ENCODE measurements at regions not wholly inside any gene's neighbourhood (a gene's known extent, or its start where the extent isn't known, plus 50 kb on each side); places are given as distances from the start of the nearest gene placed in this dataset.
"Not testable (repeated sequence)": the region's sequence is repeated elsewhere in the genome, so short reads cannot be mapped to it uniquely, and the experiment has no call there.

DNA sequence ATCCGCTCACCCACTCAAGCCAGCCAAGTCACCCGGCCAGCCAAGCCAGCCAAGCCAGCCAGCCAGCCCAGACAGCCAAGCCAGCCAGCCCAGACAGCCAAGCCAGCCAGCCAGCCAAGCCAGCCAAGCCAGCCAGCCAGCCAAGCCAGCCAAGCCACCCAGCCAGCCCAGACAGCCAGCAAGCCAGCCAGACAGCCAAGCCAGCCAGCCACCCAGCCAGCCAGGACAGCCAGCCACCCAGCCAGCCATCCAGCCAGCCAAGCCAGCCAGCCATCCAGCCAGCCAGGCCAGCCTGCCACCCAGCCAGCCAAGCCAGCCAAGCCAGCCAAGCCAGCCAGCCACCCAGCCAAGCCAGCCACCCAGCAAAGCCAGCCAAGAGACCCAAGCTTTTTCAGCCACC is 316.8 kb upstream of the PLGLB2 start:
- POLR2A ChIA-PET; H3K36me3 ChIP-seq (ENCODE audit: control insufficient read depth in 4 of 4, insufficient read depth in 4 of 4, low read length in 3 of 4); DNase-seq; H3K9me3 ChIP-seq (ENCODE audit: control extremely low read depth in 1 of 5, control insufficient read depth in 4 of 5, insufficient read depth in 2 of 5, low read depth in 1 of 5, low read length in 4 of 5); CTCF ChIA-PET; H3K27me3 ChIP-seq (replicated peaks in 2 of 5; ENCODE audit: control insufficient read depth in 4 of 5, insufficient read depth in 5 of 5, low read length in 4 of 5); H3K4me1 ChIP-seq (ENCODE audit: control extremely low read depth in 1 of 4, control insufficient read depth in 4 of 4, insufficient read depth in 4 of 4, low read length in 3 of 4); H3K4me3 ChIP-seq (ENCODE audit: control insufficient read depth in 1 of 7, extremely low read depth in 1 of 7, insufficient read depth in 4 of 7, low read depth in 2 of 7, low read length in 6 of 7); H3K27ac ChIP-seq (ENCODE audit: insufficient read depth in 1 of 2, low read depth in 1 of 2, low read length in 2 of 2, poor library complexity in 1 of 2, severe bottlenecking in 2 of 2): not testable (repeated sequence)
- WGBS (ENCODE audit: insufficient coverage): no CpG with 5 or more reads among the region's 2 CpGs

DNA sequence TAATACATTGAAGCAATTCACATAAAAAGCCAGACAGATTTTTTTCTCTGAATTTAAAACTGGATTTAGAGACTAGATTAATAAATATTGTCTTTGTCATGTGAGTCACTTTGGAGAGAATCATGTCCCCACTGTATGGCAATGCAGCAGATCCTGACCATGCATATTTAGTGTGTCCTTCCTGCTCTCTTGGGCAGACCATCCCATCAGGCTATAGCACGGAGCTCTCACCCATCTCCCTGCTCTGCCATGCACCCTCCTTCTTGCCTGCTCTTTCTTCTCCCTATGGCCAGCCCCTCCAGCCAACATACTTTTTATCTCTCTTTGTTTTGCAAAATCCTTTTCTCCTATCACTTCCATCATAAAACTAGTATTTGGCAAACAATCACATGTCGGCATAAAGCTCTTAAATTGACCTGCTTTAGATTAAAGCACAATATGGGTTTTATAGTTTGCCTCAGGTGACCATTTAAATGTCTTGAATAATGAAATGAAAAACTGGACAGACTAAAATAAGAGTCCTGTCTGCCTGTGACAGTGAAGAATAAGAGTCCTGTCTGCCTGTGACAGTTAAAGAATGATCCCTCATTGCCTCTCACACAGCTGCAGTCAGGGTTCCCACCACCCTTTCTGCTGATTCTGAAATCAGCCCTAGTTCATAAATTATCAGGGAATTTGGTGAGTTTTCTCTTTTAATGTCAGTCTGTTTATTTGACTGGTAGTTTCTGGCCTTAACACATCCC is 315.0 kb upstream of the PLGLB2 start:
- CTCF ChIA-PET; H3K36me3 ChIP-seq (ENCODE audit: control insufficient read depth in 4 of 4, insufficient read depth in 4 of 4, low read length in 3 of 4); POLR2A ChIA-PET; H3K9me3 ChIP-seq (ENCODE audit: control extremely low read depth in 1 of 5, control insufficient read depth in 4 of 5, insufficient read depth in 2 of 5, low read depth in 1 of 5, low read length in 4 of 5); H3K4me3 ChIP-seq (ENCODE audit: control insufficient read depth in 1 of 7, extremely low read depth in 1 of 7, insufficient read depth in 4 of 7, low read depth in 2 of 7, low read length in 6 of 7); H3K27ac ChIP-seq (ENCODE audit: insufficient read depth in 1 of 2, low read depth in 1 of 2, low read length in 2 of 2, poor library complexity in 1 of 2, severe bottlenecking in 2 of 2); H3K4me1 ChIP-seq (ENCODE audit: control extremely low read depth in 1 of 4, control insufficient read depth in 4 of 4, insufficient read depth in 4 of 4, low read length in 3 of 4); DNase-seq; H3K27me3 ChIP-seq (replicated peaks in 2 of 5; ENCODE audit: control insufficient read depth in 4 of 5, insufficient read depth in 5 of 5, low read length in 4 of 5): not testable (repeated sequence)
- WGBS (ENCODE audit: insufficient coverage): no CpG with 5 or more reads among the region's 2 CpGs

DNA sequence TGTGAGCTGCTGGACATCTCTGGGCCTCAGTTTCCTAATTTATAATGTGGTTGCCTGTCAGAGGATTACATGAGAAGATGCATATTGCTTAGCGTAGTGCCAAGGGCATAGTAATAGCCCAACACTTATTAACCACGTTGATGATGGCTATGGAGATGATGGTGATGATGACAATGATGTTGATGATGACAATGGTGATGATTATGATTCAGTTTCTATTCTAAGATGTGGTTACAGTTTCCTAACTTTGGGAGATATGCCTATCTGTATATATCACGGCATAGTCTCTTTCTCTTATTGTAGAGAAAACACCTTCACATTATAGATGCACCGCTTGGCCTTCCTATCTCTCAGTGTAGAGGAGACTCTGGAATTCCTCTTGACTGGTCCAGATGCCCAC is 311.9 kb upstream of the PLGLB2 start:
- H3K27ac ChIP-seq (ENCODE audit: insufficient read depth in 1 of 2, low read depth in 1 of 2, low read length in 2 of 2, poor library complexity in 1 of 2, severe bottlenecking in 2 of 2); H3K4me1 ChIP-seq (ENCODE audit: control extremely low read depth in 1 of 4, control insufficient read depth in 4 of 4, insufficient read depth in 4 of 4, low read length in 3 of 4); H3K4me3 ChIP-seq (ENCODE audit: control insufficient read depth in 1 of 7, extremely low read depth in 1 of 7, insufficient read depth in 4 of 7, low read depth in 2 of 7, low read length in 6 of 7); H3K27me3 ChIP-seq (replicated peaks in 2 of 5; ENCODE audit: control insufficient read depth in 4 of 5, insufficient read depth in 5 of 5, low read length in 4 of 5); POLR2A ChIA-PET; H3K36me3 ChIP-seq (ENCODE audit: control insufficient read depth in 4 of 4, insufficient read depth in 4 of 4, low read length in 3 of 4); H3K9me3 ChIP-seq (ENCODE audit: control extremely low read depth in 1 of 5, control insufficient read depth in 4 of 5, insufficient read depth in 2 of 5, low read depth in 1 of 5, low read length in 4 of 5); DNase-seq; CTCF ChIA-PET: not testable (repeated sequence)
- WGBS (ENCODE audit: insufficient coverage): no CpG with 5 or more reads among the region's 4 CpGs

DNA sequence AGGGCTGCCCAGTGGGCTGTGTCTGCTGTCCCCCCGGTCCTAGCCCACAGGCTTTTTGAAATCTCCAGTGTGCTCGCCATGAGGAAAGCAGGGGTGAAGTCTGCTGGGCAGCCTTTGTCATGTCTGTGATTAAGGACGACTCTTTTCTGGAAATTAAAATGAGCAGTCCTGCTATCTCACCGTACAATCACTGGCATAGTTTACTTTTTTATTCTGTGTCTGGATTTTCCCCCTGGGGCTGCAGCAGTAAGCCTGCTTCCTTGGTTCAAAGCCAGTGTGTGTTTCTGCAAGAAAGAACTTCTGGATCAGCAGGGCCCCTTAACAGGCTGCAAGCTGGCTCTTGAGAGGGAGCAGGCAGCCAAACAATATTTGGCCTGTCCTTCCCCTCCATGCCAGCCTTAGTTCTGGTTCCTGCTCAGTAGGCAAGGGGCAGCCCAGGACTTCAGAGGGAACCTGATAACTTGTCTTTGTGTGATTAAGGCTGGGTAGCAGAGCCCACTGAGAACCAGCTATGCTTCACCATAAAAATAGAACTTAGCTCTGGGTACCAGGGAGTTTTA is 310.1 kb upstream of the PLGLB2 start:
- POLR2A ChIA-PET, CTCF ChIA-PET: not testable (repeated sequence)
- no CpG with 5 or more reads among the region's 4 CpGs for WGBS (ENCODE audit: insufficient coverage)

DNA sequence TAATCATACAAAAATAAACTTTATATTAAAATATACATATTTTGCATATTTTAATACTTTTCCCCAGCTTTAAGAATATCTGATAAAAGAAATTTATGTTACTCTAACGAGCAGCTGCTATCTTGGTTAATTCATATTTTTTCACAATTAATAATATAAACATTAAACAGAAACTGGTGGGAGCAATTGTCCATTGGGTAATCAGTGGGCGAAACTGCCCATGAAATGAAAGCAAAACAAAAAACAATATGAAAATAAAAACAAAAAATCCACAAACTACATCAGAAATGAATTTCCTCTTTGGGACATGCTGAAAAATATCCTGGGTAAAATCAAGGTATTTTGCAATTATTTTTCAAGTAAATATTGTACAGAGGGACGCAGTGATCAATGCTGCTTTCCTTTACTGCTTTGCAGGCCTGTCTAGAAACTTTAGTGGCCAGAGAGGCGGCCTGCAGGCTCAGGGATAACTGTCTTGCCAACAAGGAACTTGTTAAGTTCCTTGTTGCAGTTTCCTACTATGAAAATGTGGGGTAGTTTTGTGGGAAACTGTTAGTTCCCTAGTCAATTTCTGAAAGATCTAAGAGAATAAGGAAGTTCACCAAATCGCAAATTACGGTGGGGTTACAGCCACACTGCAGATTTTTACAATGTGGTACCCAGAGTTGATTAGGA is 309.0 kb upstream of the PLGLB2 start:
- H3K27me3 ChIP-seq (replicated peaks in 2 of 5; ENCODE audit: control insufficient read depth in 4 of 5, insufficient read depth in 5 of 5, low read length in 4 of 5); H3K4me1 ChIP-seq (ENCODE audit: control extremely low read depth in 1 of 4, control insufficient read depth in 4 of 4, insufficient read depth in 4 of 4, low read length in 3 of 4); H3K36me3 ChIP-seq (ENCODE audit: control insufficient read depth in 4 of 4, insufficient read depth in 4 of 4, low read length in 3 of 4); H3K4me3 ChIP-seq (ENCODE audit: control insufficient read depth in 1 of 7, extremely low read depth in 1 of 7, insufficient read depth in 4 of 7, low read depth in 2 of 7, low read length in 6 of 7); H3K9me3 ChIP-seq (ENCODE audit: control extremely low read depth in 1 of 5, control insufficient read depth in 4 of 5, insufficient read depth in 2 of 5, low read depth in 1 of 5, low read length in 4 of 5); CTCF ChIA-PET; POLR2A ChIA-PET; H3K27ac ChIP-seq (ENCODE audit: insufficient read depth in 1 of 2, low read depth in 1 of 2, low read length in 2 of 2, poor library complexity in 1 of 2, severe bottlenecking in 2 of 2): not testable (repeated sequence)
- WGBS (ENCODE audit: insufficient coverage): no CpG with 5 or more reads among the region's 6 CpGs
- peak in 1 of 3 donors; percentile 21 for DNase-seq

More for the DNA sequence above, 310.1 kb upstream of the PLGLB2 start:
- H3K4me3 ChIP-seq (ENCODE audit: control insufficient read depth in 1 of 7, extremely low read depth in 1 of 7, insufficient read depth in 4 of 7, low read depth in 2 of 7, low read length in 6 of 7); H3K4me1 ChIP-seq (ENCODE audit: control extremely low read depth in 1 of 4, control insufficient read depth in 4 of 4, insufficient read depth in 4 of 4, low read length in 3 of 4); H3K36me3 ChIP-seq (ENCODE audit: control insufficient read depth in 4 of 4, insufficient read depth in 4 of 4, low read length in 3 of 4); DNase-seq; H3K27me3 ChIP-seq (replicated peaks in 2 of 5; ENCODE audit: control insufficient read depth in 4 of 5, insufficient read depth in 5 of 5, low read length in 4 of 5); H3K9me3 ChIP-seq (ENCODE audit: control extremely low read depth in 1 of 5, control insufficient read depth in 4 of 5, insufficient read depth in 2 of 5, low read depth in 1 of 5, low read length in 4 of 5); H3K27ac ChIP-seq (ENCODE audit: insufficient read depth in 1 of 2, low read depth in 1 of 2, low read length in 2 of 2, poor library complexity in 1 of 2, severe bottlenecking in 2 of 2): not testable (repeated sequence)

DNA sequence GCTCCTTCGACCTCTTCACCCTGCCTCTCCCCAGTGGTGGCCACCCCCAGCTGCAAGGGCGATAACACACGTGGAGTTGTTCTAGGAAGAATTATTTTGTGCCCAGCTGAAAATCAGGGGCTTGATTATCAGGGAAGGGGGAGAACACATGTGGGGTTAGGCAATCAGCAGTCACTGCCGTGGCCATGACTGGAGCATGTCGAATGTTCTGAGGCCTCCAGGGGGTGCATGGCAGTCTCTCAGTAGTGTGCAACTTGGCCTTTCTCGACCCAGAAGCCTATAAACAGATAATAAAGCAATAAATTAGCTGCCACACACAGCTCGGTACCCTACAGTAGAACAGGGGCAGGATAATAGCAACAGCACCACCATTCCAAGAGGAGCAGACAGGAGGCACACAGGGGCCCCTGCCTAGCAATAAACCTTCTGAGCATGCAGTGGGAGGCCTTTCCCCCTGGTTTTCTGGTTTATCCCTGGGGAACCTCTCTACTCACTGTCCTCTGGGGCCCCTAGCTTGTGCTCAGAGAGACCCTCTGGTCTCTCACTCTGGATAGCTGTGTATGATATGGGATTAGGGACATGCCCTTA is 308.2 kb upstream of the PLGLB2 start:
- 83% methylated on average over 1 of the region's 7 CpGs for WGBS (ENCODE audit: insufficient coverage)
- H3K36me3 ChIP-seq (ENCODE audit: control insufficient read depth in 4 of 4, insufficient read depth in 4 of 4, low read length in 3 of 4); H3K27me3 ChIP-seq (replicated peaks in 2 of 5; ENCODE audit: control insufficient read depth in 4 of 5, insufficient read depth in 5 of 5, low read length in 4 of 5); H3K4me3 ChIP-seq (ENCODE audit: control insufficient read depth in 1 of 7, extremely low read depth in 1 of 7, insufficient read depth in 4 of 7, low read depth in 2 of 7, low read length in 6 of 7); CTCF ChIA-PET; H3K27ac ChIP-seq (ENCODE audit: insufficient read depth in 1 of 2, low read depth in 1 of 2, low read length in 2 of 2, poor library complexity in 1 of 2, severe bottlenecking in 2 of 2); H3K9me3 ChIP-seq (ENCODE audit: control extremely low read depth in 1 of 5, control insufficient read depth in 4 of 5, insufficient read depth in 2 of 5, low read depth in 1 of 5, low read length in 4 of 5); POLR2A ChIA-PET; H3K4me1 ChIP-seq (ENCODE audit: control extremely low read depth in 1 of 4, control insufficient read depth in 4 of 4, insufficient read depth in 4 of 4, low read length in 3 of 4): not testable (repeated sequence)
- peak in 1 of 3 donors; percentile 19 for DNase-seq

DNA sequence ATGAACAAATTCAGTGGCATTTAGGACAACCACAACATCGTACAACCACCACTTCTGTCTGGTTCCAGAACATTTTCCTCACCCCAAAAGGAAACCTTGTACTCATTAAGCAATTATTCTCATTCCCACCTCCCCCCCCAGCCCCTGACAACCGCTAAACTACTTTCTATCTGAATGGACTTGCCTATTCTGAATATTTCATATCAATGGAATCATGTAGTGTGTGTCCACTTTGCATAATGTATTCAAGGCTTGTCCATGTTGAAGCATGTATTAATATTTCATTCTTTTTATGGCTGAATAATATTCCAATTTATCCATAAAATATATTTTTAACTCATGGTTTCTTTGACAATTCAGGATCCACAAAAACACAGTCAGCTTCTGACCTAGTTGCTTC is 307.2 kb upstream of the PLGLB2 start:
- H3K4me1 ChIP-seq (ENCODE audit: control extremely low read depth in 1 of 4, control insufficient read depth in 4 of 4, insufficient read depth in 4 of 4, low read length in 3 of 4); H3K27ac ChIP-seq (ENCODE audit: insufficient read depth in 1 of 2, low read depth in 1 of 2, low read length in 2 of 2, poor library complexity in 1 of 2, severe bottlenecking in 2 of 2); H3K27me3 ChIP-seq (replicated peaks in 2 of 5; ENCODE audit: control insufficient read depth in 4 of 5, insufficient read depth in 5 of 5, low read length in 4 of 5); CTCF ChIA-PET; H3K9me3 ChIP-seq (ENCODE audit: control extremely low read depth in 1 of 5, control insufficient read depth in 4 of 5, insufficient read depth in 2 of 5, low read depth in 1 of 5, low read length in 4 of 5); POLR2A ChIA-PET; DNase-seq; H3K36me3 ChIP-seq (ENCODE audit: control insufficient read depth in 4 of 4, insufficient read depth in 4 of 4, low read length in 3 of 4); H3K4me3 ChIP-seq (ENCODE audit: control insufficient read depth in 1 of 7, extremely low read depth in 1 of 7, insufficient read depth in 4 of 7, low read depth in 2 of 7, low read length in 6 of 7): not testable (repeated sequence)
- WGBS (ENCODE audit: insufficient coverage): 100% methylated on average over 1 of the region's 2 CpGs
